Testis (tissue), 2 donors: ENCODE measurements at regions not wholly inside any gene's neighbourhood (a gene's known extent, or its start where the extent isn't known, plus 50 kb on each side); places are given as distances from the start of the nearest gene placed in this dataset.
A peak's percentile ranks its signal among the peaks of the same experiment; 100 is the strongest.

Experiments used
- DNase-seq: peaks from one replicate; pipeline ENCODE4 v3.0.0-alpha.2; 2019
- H3K27ac ChIP-seq, 2 donors: fragments of 200-600 bp; sonication (generic); one replicate each; pipeline ENCODE4 v1.5.1; 2019
- H3K27me3 ChIP-seq: fragments of 200-600 bp; sonication (generic); one replicate; pipeline ENCODE4 v1.5.1; 2019
- H3K36me3 ChIP-seq: fragments of 200-600 bp; sonication (generic); one replicate; pipeline ENCODE4 v1.5.1; 2017; ENCODE audit warnings: low read depth; ENCODE audit errors: missing control alignments
- H3K4me1 ChIP-seq: fragments of 200-600 bp; sonication (generic); one replicate; pipeline ENCODE4 v1.5.1; 2019
- H3K4me3 ChIP-seq, 2 donors: fragments of 200-600 bp; sonication (generic); one replicate each; pipeline ENCODE4 v1.5.1; 2017 to 2019
- H3K9me3 ChIP-seq: fragments of 200-600 bp; sonication (generic); one replicate; pipeline ENCODE4 v1.5.1; 2017
- POLR2A ChIP-seq: fragments of 450-650 bp; IDR thresholded peaks from one replicate; pipeline ENCODE4 v1.6.1; 2017; ENCODE audit warnings: antibody characterized with exemption, mild to moderate bottlenecking, moderate library complexity
- WGBS, 2 donors: methylation state at CpG; one replicate each; pipeline ENCODE4 v1.1.5; 2018; 5-methylcytosine and 5-hydroxymethylcytosine counted together
- intact Hi-C: fragments of 100-400 bp; cut with DNase I; formaldehyde crosslinking; loops from one replicate; pipeline ENCODE4 v1.15.1; 2023; ENCODE audit warnings: low total_unique reads
- TF ChIP-seq, protein P1 (sequence below), 3 experiments: fragments of 450-650 bp in 2 of 3; fragments of 200-600 bp in 1 of 3; sonication (generic) in 1 of 3; IDR thresholded peaks; one replicate each; pipeline ENCODE4 v1.5.1; 2016 to 2019; ENCODE audit warnings: antibody characterized with exemption in 3 of 3, mild to moderate bottlenecking in 2 of 3, moderate library complexity in 1 of 3

DNA sequence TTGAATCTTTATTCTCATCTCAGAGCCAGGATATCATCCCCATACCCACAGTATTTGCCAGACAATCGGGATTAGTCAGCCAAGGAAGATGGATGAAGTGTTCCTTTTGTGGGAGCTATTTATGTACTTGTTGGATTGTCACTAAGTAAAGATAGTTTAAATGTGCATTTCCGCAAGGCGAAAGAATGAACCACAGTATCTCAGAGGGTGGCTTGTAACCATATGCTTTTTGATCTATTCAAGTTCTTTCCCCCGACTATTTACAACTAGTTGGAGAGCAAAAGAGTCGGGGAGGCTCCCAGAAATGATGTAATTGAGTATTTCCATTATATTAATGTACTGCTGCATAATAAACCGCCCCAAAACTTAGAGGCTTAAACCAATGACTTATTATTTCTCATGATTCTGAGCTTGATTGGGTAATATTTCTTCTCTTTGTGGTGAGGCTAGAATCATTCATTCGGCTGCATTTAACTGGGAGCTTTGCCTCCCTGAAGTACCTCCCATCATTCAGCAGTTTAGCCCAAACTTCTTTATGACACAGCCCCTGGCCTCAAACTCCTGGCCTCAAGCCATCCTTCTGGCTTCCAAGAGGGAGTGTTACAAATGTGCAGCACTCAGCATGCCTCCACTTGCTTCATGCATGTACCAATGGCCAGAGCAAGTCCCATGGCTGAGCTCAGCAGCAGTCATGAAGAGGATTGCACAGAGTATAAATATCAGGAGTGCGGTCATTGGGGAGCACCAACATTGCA lies 423.7 kb downstream of the METTL4 start:
- Histone ChIP-seq H3K27me3 (no peaks in the 10 kb centered on the region), H3K27ac (no peak overlapping the region), H3K36me3 (no peaks in the 10 kb centered on the region), H3K4me1 (no peaks in the 10 kb centered on the region), H3K4me3 (no peak overlapping the region), H3K9me3 (no peaks in the 10 kb centered on the region)
- TF ChIP-seq, protein P1, sequence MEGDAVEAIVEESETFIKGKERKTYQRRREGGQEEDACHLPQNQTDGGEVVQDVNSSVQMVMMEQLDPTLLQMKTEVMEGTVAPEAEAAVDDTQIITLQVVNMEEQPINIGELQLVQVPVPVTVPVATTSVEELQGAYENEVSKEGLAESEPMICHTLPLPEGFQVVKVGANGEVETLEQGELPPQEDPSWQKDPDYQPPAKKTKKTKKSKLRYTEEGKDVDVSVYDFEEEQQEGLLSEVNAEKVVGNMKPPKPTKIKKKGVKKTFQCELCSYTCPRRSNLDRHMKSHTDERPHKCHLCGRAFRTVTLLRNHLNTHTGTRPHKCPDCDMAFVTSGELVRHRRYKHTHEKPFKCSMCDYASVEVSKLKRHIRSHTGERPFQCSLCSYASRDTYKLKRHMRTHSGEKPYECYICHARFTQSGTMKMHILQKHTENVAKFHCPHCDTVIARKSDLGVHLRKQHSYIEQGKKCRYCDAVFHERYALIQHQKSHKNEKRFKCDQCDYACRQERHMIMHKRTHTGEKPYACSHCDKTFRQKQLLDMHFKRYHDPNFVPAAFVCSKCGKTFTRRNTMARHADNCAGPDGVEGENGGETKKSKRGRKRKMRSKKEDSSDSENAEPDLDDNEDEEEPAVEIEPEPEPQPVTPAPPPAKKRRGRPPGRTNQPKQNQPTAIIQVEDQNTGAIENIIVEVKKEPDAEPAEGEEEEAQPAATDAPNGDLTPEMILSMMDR (IDR thresholded peaks at IDR 0.05): no peak
- no peak for TF ChIP-seq POLR2A
- no peak for DNase-seq
- intact Hi-C loops: no loop called here
- 70 to 73% methylated on average over 8 of the region's 8 CpGs for WGBS, 2 donors

- Histone ChIP-seq H3K4me1 (peaks cover 2% of the 10 kb centered on the region), H3K27ac (no peak overlapping the region), H3K36me3 (no peaks in the 10 kb centered on the region), H3K27me3 (no peaks in the 10 kb centered on the region), H3K4me3 (no peak overlapping the region), H3K9me3 (no peaks in the 10 kb centered on the region)
- DNase-seq: no peak
- TF ChIP-seq POLR2A: no peak
- TF ChIP-seq, protein P1 (IDR thresholded peaks at IDR 0.05): no peak
- WGBS, 2 donors: 81 to 82% methylated on average over 4 of the region's 4 CpGs
- intact Hi-C loops: no loop called here
Observed at GRCh38 chr18:2148823-2149222, 422.5 kb downstream of the METTL4 start.

DNA sequence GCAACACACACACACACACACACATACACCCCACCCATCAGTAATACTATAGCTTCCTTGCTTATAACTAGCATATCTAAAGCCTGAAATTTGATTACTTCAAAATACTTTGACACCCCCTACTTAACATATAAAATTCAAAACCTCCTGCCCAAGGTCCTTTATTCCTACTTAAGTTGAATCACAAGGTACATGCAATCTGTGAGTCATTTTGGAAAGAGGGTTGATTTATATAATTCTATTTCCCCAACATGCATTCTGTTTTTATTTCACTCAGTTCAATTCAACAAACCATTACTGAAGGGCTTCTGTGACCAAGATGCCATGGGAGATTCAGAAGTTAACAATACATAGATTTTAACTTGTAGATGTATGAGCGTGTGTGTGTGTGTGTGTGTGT lies 420.7 kb downstream of the METTL4 start:
- no peak for DNase-seq
- Histone ChIP-seq H3K27me3 (no peaks in the 10 kb centered on the region), H3K4me1 (peaks cover 4% of the 10 kb centered on the region), H3K27ac (peak overlapping the region in 1 of 2 donors; percentile 25), H3K9me3 (no peaks in the 10 kb centered on the region), H3K36me3 (no peaks in the 10 kb centered on the region), H3K4me3 (no peak overlapping the region)
- TF ChIP-seq, protein P1 (IDR thresholded peaks at IDR 0.05): no peak
- TF ChIP-seq POLR2A: no peak
- intact Hi-C loops: no loop called here
- 85 to 88% methylated on average over 1 of the region's 1 CpG for WGBS, 2 donors

- WGBS, 2 donors: 71 to 81% methylated on average over 1 of the region's 1 CpG
- TF ChIP-seq, protein P1 (IDR thresholded peaks at IDR 0.05): no peak
- TF ChIP-seq POLR2A: no peak
- Histone ChIP-seq H3K4me3 (no peak overlapping the region), H3K27ac (no peak overlapping the region), H3K4me1 (peaks cover 4% of the 10 kb centered on the region), H3K36me3 (no peaks in the 10 kb centered on the region), H3K27me3 (no peaks in the 10 kb centered on the region), H3K9me3 (no peaks in the 10 kb centered on the region)
- intact Hi-C loops: no loop called here
- no peak for DNase-seq
Observed at GRCh38 chr18:2154278-2154677, 417.0 kb downstream of the METTL4 start.
